GM19240 (cell line): ENCODE measurements at regions not wholly inside any gene's neighbourhood (a gene's known extent, or its start where the extent isn't known, plus 50 kb on each side); places are given as distances from the start of the nearest gene placed in this dataset.

ENCODE experiments used
- DNase-seq: peaks from one replicate; pipeline ENCODE4 v3.0.0; 2011; ENCODE audit warnings: low spot score; ENCODE audit not compliant: insufficient read length

- no peak for DNase-seq
Observed at GRCh38 chr6:95242560-95242959, 334.8 kb upstream of the MANEA start.

- no peak for DNase-seq
Observed at GRCh38 chr6:95243053-95243452, 334.3 kb upstream of the MANEA start.

GRCh38 chr6:95244751-95245150 lies 332.6 kb upstream of the MANEA start:
- no peak for DNase-seq

DNA sequence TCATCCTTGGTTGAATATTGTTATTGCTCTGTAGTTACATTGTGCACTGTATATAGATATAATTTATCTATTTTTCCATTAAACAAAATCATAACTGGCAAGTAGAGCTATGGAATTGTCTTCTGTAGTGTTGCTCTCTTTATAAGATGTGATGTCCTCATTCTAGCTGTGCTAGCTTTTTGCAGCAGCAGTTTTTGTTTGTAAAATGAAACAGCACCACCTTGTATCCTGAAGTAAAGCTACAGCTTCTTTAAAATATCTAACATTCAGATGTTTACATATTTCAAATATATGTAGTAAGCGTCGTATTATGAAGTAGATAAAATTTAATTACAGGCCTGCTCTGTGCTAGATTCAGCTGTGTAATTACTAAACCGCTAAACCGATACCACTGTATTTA lies 328.8 kb upstream of the MANEA start:
- DNase-seq = no peak

DNA sequence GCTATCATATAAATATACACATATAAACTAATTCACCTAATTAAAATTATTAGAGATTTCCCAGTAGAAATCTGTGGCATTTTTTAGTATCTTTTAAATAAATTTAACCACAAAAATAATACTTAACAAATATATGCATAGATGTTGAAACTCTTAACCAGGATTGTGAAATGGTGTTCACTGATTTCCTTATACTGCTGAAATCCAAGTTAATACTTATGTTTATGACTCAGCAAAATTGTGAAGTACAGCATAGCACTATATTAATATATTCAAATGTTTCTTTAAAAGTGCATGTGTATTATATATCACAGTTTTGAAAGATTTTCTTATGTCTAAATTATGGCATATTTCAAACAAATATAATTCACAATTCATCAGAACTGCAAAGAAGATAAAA lies 328.2 kb upstream of the MANEA start:
- DNase-seq = no peak

- DNase-seq = no peak
Observed at GRCh38 chr6:95249661-95250060, 327.7 kb upstream of the MANEA start.

GRCh38 chr6:95263840-95264239 lies 313.5 kb upstream of the MANEA start:
- DNase-seq = no peak

DNA sequence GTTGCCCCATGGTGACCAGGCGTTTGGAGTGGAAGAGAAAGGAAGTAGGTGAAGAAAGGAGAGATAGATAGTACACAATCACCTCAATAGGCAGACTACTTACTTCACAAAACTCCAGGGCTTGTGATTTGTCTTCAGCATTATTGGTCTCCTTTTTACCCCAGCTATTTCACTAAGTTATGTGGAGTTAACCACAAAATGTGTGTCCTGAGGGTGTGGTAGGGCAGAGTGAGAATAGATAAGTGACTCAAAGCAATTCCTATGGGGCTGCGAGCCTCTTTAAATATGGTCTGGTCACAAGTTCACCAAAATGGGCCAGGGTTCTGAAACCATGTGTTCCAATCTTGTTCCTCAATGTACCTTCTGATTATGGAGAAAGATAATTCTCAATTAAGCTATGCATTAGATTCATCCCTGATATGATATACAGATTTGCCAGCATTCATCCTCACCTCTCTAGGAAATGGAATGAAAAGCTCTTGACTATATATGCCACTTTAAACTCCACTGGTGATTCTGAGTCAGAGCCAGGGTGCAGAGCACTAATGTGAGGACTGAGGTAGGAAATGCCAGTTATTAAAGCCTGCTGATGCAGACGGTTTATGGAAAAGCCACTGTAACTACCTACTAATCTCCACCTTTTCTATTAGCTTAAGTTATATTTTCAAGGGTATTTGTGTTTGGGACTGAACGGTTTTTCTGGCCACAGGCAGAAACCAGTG lies 310.6 kb upstream of the MANEA start:
- no peak for DNase-seq

GRCh38 chr6:95274686-95275235 lies 302.6 kb upstream of the MANEA start:
- no peak for DNase-seq

DNA sequence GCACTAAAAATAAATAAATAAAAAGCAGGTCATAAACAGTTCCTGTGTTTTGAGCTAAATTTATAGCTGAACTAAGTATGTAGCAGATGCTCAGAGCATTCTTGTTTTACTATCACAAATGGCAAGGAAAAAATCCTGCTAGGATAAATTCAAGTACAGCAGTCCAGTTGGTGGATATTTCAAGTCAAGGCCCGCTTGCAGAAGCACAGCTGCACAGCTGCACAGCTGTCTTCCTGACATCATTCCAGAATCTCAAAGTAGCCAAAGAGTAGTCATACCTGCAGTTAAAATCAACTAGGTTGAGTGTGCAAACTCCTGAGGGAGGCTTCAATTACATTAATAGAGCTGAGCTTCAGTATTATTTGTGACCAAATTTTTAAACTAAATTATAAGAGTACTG lies 297.7 kb upstream of the MANEA start:
- DNase-seq = no peak

DNA sequence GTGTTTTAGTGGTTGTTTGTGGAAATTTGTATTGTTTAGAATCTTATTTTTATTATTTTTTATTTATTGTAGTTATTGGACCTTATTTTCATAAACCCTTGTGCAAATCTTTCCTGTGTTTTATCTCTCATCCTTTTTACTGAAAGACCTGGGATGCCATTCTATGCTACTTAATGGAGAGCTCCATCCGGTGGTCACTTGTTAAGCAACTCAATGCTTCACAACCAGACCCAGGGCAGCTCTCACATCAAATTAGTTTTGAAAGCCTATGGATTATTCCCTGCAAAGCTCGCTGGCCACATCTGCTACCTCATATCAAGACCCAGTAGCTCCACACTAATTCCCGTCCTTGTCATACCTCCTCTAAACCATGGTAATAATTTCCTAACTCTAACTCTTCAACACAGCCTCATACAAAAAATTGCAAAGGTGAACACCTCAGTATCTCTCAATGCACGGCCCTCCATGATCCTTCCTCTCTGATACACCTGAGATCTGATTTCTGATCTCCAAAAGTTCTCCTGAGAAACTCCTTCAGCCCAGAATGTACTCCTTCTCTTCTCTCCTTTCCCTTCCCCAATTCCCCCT lies 296.6 kb upstream of the MANEA start:
- DNase-seq = no peak

- DNase-seq = no peak
Observed at GRCh38 chr6:95285881-95286280, 291.5 kb upstream of the MANEA start.

- DNase-seq = no peak
Observed at GRCh38 chr6:95286874-95287273, 290.5 kb upstream of the MANEA start.

DNA sequence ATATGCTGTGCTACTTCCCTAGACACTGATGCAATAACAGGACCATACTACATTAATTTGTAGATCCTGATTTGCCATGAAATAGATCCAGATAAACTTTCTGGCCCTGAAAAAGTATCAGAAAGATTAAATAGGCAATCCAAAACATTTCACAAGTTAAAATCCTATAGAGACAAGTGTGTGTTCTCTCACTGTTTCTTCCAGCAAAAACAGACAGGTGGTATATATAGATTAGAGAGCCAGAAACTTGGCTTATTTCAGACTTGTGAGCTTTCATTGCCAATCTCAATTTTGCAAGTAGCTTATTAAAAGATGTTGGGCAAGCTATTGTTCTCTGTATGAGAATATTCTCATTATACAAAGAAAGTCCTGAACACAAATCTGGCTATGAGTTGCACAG lies 289.1 kb upstream of the MANEA start:
- no peak for DNase-seq

DNA sequence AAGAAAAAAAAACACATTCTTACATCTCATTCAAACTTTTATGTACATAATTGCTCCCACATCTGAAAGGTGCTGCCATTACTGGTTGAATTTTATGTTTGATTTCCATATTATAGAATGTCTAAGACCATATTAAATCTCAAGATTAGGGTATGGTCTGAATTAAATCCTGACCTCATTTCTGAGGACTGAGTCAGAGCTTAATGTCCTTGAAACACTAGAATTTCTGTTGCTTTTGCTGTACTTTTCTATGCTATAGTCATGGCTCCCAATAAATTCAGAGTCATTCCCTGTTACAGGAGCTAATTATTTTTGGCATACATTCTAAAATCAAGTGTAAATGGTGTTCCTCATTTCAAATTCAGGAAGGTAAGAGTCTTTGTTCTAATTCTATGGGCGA lies 285.3 kb upstream of the MANEA start:
- no peak for DNase-seq

DNA sequence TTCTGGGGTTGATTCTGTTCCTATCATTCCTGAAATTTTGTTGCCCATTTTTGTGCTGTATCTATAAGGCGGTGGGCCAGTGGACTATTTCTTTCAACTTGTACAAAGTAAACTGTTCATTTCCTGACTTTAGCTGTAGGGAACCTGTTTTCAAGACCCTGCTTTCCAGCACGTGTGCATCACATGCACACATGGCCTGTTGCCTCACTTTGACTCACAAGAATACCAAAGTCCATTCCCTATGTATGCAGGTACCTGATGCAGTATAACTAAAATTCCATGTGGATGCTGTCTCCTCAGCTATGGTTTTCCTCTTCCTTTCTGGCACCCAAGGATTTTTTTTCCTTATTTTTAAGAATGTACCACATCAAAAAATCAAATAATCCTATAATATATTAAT lies 284.1 kb upstream of the MANEA start:
- no peak for DNase-seq

GRCh38 chr6:95294043-95294442 lies 283.3 kb upstream of the MANEA start:
- no peak for DNase-seq

- DNase-seq = no peak
Observed at GRCh38 chr6:95309545-95309944, 267.8 kb upstream of the MANEA start.

DNA sequence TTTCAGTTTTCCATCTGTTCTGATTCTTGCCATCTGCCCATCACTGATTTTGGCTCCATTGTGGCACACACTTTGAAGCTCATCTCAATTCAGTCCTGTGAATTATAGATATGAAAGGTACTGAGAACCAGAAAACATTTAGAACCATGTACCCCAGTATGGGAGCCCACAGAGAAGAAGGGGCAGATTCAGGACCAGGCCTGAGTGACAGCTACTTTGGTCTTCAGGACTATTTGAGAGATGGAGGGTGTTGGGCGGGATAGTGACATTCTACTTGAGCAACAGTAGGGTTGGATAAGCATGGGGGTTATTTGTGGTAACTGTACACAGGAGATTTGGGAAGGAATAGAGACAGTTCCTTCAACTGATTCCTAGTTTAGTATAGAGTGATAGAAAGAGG lies 259.2 kb upstream of the MANEA start:
- no peak for DNase-seq

DNA sequence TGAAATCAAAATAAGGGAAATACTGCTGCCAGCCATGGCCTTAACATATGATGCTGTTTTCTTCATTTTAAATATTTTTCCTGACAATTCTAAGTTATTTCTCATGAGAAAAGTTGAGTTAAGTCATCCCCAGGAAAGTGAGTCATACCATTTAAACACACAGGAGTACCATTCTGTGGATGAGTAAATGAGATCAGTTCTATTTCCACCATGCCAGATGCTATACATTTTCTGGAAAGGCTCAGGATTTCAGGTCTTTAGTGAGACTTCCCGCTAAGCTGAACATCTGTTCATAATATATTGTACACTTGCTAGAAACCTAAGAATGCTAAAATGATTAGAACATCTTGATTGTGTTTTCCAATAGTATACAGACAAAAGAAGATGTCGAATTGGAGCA lies 256.2 kb upstream of the MANEA start:
- no peak for DNase-seq

- DNase-seq = no peak
Observed at GRCh38 chr6:95325916-95326315, 251.4 kb upstream of the MANEA start.

DNA sequence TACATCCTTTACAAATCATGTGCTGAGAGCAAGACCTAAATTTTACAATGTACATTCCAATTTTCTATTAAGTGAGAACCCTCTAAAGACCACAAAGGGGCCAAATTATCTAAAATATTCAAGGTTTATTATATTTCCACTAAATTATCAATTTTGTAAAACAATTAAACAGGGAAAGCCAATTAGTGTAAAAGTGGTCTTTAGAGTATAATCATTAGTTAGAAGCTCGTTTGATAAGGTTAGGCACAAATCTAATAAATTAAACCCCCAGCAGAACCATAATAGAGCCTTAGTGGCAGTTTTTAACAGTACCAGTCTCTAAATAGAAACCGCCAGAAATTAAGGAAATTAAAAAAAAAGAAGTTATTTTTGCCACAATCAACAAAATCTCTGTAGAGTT lies 249.1 kb upstream of the MANEA start:
- no peak for DNase-seq
